Heart left ventricle (tissue), 16 donors: ENCODE measurements at regions not wholly inside any gene's neighbourhood (a gene's known extent, or its start where the extent isn't known, plus 50 kb on each side); places are given as distances from the start of the nearest gene placed in this dataset.
"Not testable (repeated sequence)": the region's sequence is repeated elsewhere in the genome, so short reads cannot be mapped to it uniquely, and the experiment has no call there.

Experiments used
- ATAC-seq, 4 donors: fragments of 200-7000 bp; cut with Tn5 transposase; one replicate each; pipeline ENCODE4 v1.9.1; 2020 to 2022; ENCODE audit warnings: moderate library complexity in 4 of 4, mild to moderate bottlenecking in 3 of 4, moderate number of reproducible peaks in 1 of 4
- DNase-seq, 5 donors: peaks; one replicate each; pipeline ENCODE4 v3.0.0-alpha.2; 2020
- H3K27ac ChIP-seq, 12 donors: fragments of 200-600 bp; sonication (generic) in 4 of 12; one replicate each; pipeline versions ENCODE4 v1.5.0 to v1.8.0; 2016 to 2022; ENCODE audit warnings: mild to moderate bottlenecking in 2 of 12
- H3K27me3 ChIP-seq, 9 donors: fragments of 200-600 bp; sonication (generic) in 2 of 9; one replicate each; pipeline versions ENCODE4 v1.5.1 to v1.8.0; 2016 to 2022; ENCODE audit warnings: mild to moderate bottlenecking in 3 of 9
- H3K36me3 ChIP-seq, 9 donors: fragments of 200-600 bp; sonication (generic) in 2 of 9; one replicate each; pipeline versions ENCODE4 v1.5.0 to v1.8.0; 2018 to 2022; ENCODE audit warnings: mild to moderate bottlenecking in 2 of 9
- H3K4me1 ChIP-seq, 12 donors: fragments of 200-600 bp; sonication (generic) in 4 of 12; one replicate each; pipeline versions ENCODE4 v1.5.0 to v1.8.0; 2016 to 2022; ENCODE audit warnings: mild to moderate bottlenecking in 3 of 12
- H3K4me3 ChIP-seq, 12 donors: fragments of 200-600 bp; sonication (generic) in 4 of 12; one replicate each; pipeline versions ENCODE4 v1.5.0 to v1.8.0; 2017 to 2022; ENCODE audit warnings: mild to moderate bottlenecking in 9 of 12, moderate library complexity in 4 of 12
- H3K9me3 ChIP-seq, 12 donors: fragments of 200-600 bp; sonication (generic) in 4 of 12; one replicate each; pipeline versions ENCODE4 v1.5.0 to v1.8.0; 2016 to 2022; ENCODE audit warnings: mild to moderate bottlenecking in 1 of 12
- POLR2A ChIP-seq, 2 donors: fragments of 450-650 bp; IDR thresholded peaks; one replicate each; pipeline ENCODE4 v1.6.1; 2017; ENCODE audit warnings: antibody characterized with exemption in 2 of 2, mild to moderate bottlenecking in 2 of 2, moderate library complexity in 2 of 2
- WGBS, 4 donors: extraction: QIAGEN DNeasy Blood & Tissue Kit in 2 of 4; methylation state at CpG; one replicate each; pipeline versions ENCODE4 v1.1.5 to v1.1.7; 2013 to 2018; 5-methylcytosine and 5-hydroxymethylcytosine counted together
- intact Hi-C, 10 donors: fragments of 100-400 bp; cut with DNase I; formaldehyde crosslinking; loops; one replicate each; pipeline versions ENCODE4 v1.11.1 to v1.14.2; 2022
- TF ChIP-seq, protein P1 (sequence below), 12 donors: fragments of 200-600 bp; sonication (generic) in 4 of 12; IDR thresholded peaks; one replicate each; pipeline versions ENCODE4 v1.5.0 to v1.8.0; 2018 to 2022; ENCODE audit warnings: antibody characterized with exemption in 12 of 12, mild to moderate bottlenecking in 5 of 12
- donor health status: ischemic (EF 13 %, LVEDD 7.1; RV severe dilation, severe dysfunction).
- donor health status: healthy with polysubstance abuse.
- donor health status: DM: no; HTN: yes; CAD: no.
- donor health status: DM: no; HTN: no; CAD: no.
- donor health status: ischemic (EF 25% LVEDD 6.9; RV normal size, moderate dysfunction).
- donor health status: ischemic (EF 25% LVEDD 5.7; RV mildly dilated, moderate dysfunction).
- donor health status: healthy.
- donor health status: DM: yes; HTN: yes; CAD: no.
- donor health status: ischemic (EF 35%, LVEDD 5.7; RV mildly dilated, moderate dysfunction).
- donor health status: nonischemic (EF 11% LVEDD 7.7; RV severe dilation, severe dysfunction).
- donor health status: DM: yes; HTN: yes; CAD: no.
- donor health status: PGD.
- donor health status: ischemic (EF 29% LVEDD 5.4; RV normal size, mild dysfunction).
- donor health status: nonischemic (EF 23%, LVEDD 6.1; RV moderate dilation, normal function).

DNA sequence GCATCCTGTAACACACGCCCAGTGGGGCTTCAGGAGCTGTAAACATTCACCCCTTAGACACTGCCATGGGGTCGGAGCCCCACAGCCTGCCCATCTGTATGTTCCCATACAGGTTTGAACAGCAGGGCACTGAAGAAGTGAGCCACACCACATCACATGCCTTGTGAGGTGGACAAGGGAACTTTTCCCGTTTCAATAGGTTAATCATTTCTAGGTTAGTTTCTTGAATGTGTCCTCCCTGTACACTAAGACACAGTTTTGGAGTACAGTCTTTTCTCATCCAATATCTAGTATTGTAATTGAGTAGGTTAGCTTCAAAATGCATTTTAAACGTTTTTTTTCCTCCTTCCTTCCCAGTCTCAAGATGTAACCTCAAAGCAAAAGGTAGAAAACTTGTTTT lies 700.2 kb upstream of the PCDH20 start:
- Histone ChIP-seq H3K27ac (no peak overlapping the region), H3K4me3 (no peak overlapping the region), H3K36me3 (no peaks in the 10 kb centered on the region), H3K4me1 (no peaks in the 10 kb centered on the region), H3K9me3 (no peaks in the 10 kb centered on the region), H3K27me3 (no peaks in the 10 kb centered on the region)
- intact Hi-C loops: no loop called here
- DNase-seq (no peak), ATAC-seq (no peak)
- 65 to 73% (median 71%) methylated on average over 4 of the region's 4 CpGs for WGBS, 4 donors
- TF ChIP-seq POLR2A (IDR thresholded peaks at IDR 0.05): no peak
- TF ChIP-seq, protein P1, sequence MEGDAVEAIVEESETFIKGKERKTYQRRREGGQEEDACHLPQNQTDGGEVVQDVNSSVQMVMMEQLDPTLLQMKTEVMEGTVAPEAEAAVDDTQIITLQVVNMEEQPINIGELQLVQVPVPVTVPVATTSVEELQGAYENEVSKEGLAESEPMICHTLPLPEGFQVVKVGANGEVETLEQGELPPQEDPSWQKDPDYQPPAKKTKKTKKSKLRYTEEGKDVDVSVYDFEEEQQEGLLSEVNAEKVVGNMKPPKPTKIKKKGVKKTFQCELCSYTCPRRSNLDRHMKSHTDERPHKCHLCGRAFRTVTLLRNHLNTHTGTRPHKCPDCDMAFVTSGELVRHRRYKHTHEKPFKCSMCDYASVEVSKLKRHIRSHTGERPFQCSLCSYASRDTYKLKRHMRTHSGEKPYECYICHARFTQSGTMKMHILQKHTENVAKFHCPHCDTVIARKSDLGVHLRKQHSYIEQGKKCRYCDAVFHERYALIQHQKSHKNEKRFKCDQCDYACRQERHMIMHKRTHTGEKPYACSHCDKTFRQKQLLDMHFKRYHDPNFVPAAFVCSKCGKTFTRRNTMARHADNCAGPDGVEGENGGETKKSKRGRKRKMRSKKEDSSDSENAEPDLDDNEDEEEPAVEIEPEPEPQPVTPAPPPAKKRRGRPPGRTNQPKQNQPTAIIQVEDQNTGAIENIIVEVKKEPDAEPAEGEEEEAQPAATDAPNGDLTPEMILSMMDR (IDR thresholded peaks at IDR 0.05): no peak

DNA sequence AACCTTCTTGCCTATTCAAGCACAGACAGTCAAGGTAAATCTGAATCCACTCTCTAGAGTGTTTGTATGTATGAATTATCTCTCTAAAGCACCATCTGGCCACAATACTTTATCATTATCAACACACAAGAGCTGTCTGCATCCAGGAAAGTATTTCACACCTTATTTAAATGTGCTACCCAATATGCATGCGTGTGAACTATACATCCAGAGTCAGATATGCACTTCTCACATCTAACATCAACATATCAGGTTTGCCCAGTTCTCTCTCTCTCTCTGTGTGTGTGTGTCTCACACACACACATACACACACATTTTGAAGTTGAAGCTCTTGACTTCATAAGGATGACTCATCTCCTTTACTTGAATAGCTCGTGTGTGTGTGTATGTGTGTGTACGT lies 697.5 kb upstream of the PCDH20 start:
- WGBS, 4 donors: 59 to 66% (median 62%) methylated on average over 3 of the region's 3 CpGs
- no peak for ATAC-seq
- intact Hi-C loops: no loop called here
- Histone ChIP-seq H3K27ac (no peak overlapping the region), H3K9me3 (no peaks in the 10 kb centered on the region), H3K4me3 (no peak overlapping the region), H3K4me1 (no peaks in the 10 kb centered on the region), H3K27me3 (no peaks in the 10 kb centered on the region), H3K36me3 (no peaks in the 10 kb centered on the region)
- no peak for DNase-seq
- TF ChIP-seq, protein P1 (IDR thresholded peaks at IDR 0.05): no peak
- no peak for TF ChIP-seq POLR2A (IDR thresholded peaks at IDR 0.05)

DNA sequence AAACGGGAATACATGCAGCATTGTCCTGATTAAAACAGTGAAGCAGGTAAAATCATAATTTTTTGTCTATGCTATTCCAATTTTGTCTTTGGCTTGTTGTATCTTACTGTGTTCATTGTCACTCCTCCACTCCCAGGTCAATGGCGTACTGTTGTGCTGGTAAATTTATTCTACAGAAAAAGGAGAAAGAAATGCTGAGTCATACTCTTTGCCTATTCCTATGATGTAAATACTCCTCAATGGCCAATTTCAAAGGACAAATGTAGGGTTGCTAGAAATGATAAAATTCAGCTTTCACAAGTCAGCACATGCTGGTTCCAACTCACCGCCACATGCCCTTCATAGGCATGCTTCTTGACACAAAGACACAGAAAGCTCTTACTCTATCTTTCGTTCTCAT lies 694.4 kb upstream of the PCDH20 start:
- Histone ChIP-seq H3K27ac (no peak overlapping the region), H3K4me1 (no peaks in the 10 kb centered on the region), H3K9me3 (peaks cover 0 to 2% (median 0%) of the 10 kb centered on the region in 12 donors), H3K27me3 (no peaks in the 10 kb centered on the region), H3K4me3 (no peak overlapping the region), H3K36me3 (no peaks in the 10 kb centered on the region)
- no peak for TF ChIP-seq POLR2A (IDR thresholded peaks at IDR 0.05)
- TF ChIP-seq, protein P1 (IDR thresholded peaks at IDR 0.05): no peak
- intact Hi-C loops: no loop called here
- DNase-seq (no peak), ATAC-seq (no peak)
- 73 to 90% (median 77%) methylated on average over 4 of the region's 4 CpGs for WGBS, 4 donors

DNA sequence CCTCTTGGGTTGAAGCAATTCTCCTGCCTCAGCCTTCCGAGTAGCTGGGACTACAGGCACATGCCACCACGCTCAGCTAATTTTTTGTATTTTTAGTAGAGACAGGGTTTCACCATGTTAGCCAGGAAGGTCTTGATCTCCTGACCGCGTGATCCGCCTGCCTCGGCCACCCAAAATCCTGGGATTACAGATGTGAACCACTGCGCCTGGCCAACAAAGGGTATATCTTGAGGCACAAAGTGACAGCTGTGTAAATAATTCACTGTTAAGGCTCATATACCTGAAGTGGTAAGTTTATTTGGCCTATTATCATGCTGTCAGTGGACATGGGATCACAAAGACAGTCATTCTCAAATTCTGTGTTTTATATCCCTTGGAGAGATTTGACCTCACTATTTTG lies 688.5 kb upstream of the PCDH20 start:
- ATAC-seq, H3K27me3 ChIP-seq, intact Hi-C loops, H3K9me3 ChIP-seq, DNase-seq, H3K4me3 ChIP-seq, H3K36me3 ChIP-seq, H3K27ac ChIP-seq, H3K4me1 ChIP-seq: not testable (repeated sequence)
- 81 to 89% (median 86%) methylated on average over 7 of the region's 7 CpGs for WGBS, 4 donors

DNA sequence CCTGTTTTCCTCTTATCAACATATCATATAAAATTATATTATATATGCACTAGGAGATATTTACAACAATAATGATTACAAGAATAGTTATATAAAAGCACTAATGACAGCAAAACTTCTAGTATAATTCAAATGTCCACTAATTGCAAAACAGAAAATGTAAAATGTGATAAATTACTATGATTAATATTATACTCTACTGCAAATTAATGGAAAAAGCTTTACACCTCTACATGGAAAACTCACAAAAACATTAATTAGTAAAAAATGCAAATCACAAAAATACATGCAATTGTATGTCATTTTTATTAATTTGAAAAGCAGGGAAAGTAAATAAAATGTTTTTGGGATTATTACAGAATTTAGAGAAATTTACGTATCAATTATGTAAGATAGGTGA lies 681.0 kb upstream of the PCDH20 start:
- no peak for TF ChIP-seq POLR2A (IDR thresholded peaks at IDR 0.05)
- TF ChIP-seq, protein P1 (IDR thresholded peaks at IDR 0.05): no peak
- 54 to 92% (median 87%) methylated on average over 1 of the region's 1 CpG for WGBS, 4 donors
- intact Hi-C loops: no loop called here
- Histone ChIP-seq H3K36me3 (no peaks in the 10 kb centered on the region), H3K27ac (no peak overlapping the region), H3K27me3 (no peaks in the 10 kb centered on the region), H3K4me1 (no peaks in the 10 kb centered on the region), H3K4me3 (no peak overlapping the region), H3K9me3 (peaks cover 0 to 6% (median 0%) of the 10 kb centered on the region in 12 donors)
- DNase-seq (no peak), ATAC-seq (no peak)
